ENCODE measurements at regions not wholly inside any gene's neighbourhood (a gene's known extent, or its start where the extent isn't known, plus 50 kb on each side); places are given as distances from the start of the nearest gene placed in this dataset.

DNA sequence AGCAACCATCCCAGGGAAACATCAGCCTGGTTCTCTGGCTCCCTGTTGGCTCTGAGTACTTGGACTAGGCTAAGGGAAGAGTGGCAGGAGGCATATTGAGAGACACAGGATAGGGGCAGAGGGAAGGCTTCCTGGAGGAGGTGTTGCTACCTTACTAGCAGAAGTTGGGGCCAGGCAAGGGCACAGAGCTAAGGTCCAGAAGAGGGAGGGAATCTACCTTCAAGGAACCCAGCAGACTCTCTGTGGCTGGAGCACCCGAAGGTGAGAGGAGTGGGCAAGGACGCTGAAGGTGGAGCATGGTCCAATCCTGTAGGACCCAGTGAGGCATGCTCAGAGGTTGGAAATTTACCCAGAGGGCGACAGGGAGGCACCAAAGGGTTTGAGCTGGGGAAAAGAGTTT is 191.9 kb downstream of the TFAP2C start:
- Histone ChIP-seq H3K36me3 (no peaks in the 10 kb centered on the region), H3K4me3 (no peak overlapping the region), H3K27ac (no peak overlapping the region), H3K27me3 (no peaks in the 10 kb centered on the region), H3K4me1 (no peaks in the 10 kb centered on the region), H3K9me3 (no peaks in the 10 kb centered on the region)
- TF ChIP-seq, protein P1, sequence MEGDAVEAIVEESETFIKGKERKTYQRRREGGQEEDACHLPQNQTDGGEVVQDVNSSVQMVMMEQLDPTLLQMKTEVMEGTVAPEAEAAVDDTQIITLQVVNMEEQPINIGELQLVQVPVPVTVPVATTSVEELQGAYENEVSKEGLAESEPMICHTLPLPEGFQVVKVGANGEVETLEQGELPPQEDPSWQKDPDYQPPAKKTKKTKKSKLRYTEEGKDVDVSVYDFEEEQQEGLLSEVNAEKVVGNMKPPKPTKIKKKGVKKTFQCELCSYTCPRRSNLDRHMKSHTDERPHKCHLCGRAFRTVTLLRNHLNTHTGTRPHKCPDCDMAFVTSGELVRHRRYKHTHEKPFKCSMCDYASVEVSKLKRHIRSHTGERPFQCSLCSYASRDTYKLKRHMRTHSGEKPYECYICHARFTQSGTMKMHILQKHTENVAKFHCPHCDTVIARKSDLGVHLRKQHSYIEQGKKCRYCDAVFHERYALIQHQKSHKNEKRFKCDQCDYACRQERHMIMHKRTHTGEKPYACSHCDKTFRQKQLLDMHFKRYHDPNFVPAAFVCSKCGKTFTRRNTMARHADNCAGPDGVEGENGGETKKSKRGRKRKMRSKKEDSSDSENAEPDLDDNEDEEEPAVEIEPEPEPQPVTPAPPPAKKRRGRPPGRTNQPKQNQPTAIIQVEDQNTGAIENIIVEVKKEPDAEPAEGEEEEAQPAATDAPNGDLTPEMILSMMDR (IDR thresholded peaks at IDR 0.05), result no peak
- intact Hi-C loops (cut with DNase I), result no loop called here
- no peak for DNase-seq (ENCODE audit: low spot score in 2 of 2)

DNA sequence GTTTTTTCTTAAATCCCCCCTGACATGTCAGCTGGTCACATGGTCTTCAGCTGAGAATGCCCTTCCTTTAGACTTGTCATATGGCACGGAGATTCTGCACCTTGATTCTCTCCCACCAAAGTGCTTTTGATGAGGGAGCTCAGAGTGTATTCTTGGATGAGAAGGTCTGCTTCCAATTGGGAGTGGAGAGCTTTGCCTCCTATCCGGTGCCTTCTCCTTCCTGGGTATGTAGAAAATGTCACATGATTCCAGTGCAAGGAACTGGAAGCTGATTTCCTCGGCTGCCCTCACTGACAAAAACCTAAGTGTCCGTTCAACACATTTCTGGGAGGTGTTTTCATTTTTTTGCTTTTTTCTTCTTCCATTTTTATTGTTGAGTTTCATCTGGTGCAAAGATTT is 197.2 kb downstream of the TFAP2C start:
- TF ChIP-seq, protein P1 (IDR thresholded peaks at IDR 0.05), result no peak
- DNase-seq (ENCODE audit: low spot score in 2 of 2), result no peak
- Histone ChIP-seq H3K4me3 (no peak overlapping the region), H3K36me3 (no peaks in the 10 kb centered on the region), H3K27ac (no peak overlapping the region), H3K4me1 (no peaks in the 10 kb centered on the region), H3K27me3 (no peaks in the 10 kb centered on the region), H3K9me3 (no peaks in the 10 kb centered on the region)
- intact Hi-C loops (cut with DNase I), result no loop called here

DNA sequence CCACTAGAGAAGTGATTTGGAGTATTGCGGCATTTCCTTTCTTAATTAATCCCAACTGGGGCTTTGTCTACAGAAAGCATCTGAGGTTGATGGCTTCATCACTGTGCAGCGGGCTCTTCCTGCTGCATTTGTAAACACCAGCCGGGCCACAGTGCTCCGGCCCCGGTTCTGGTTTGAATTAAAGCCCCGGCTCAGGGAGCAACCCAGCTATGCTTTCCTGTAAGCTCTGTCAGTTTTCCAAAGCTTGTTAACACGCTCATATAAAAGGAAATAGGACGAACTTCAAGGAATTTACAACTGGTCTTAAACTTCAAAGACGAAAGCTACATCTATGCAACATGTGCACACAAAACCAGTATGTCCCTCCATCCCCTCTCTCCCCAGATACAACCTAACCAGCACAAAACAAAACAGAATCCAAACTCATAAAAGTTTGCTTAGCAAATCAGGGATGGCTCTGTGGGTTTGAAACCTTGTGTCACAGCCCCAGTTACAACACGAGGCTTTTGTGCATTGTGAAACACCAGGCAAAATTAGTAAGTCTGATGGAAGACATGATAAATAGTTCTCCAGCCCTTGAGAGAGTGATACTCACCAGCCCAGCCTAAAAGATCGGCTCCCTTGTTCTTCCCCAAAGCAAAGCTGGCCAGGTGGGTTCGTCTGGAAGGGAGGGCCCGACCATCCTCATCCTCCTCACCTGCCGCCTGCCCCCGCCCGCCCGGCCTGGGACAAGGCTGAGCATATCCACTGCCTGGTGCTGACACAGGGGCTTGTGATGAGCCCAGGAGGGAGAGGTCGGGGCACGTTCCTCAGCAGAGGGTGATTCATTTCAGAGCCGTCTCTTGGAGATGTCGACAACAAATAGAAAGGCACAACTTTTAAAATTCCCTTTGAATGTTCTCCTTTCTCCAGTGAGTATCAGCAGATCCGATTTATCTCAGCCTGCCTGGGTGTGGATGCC is 197.9 kb downstream of the TFAP2C start:
- intact Hi-C loops (cut with DNase I), result no loop called here
- DNase-seq (ENCODE audit: low spot score in 2 of 2), result no peak
- H3K27me3 ChIP-seq, result no peaks in the 10 kb centered on the region
- H3K36me3 ChIP-seq, result no peaks in the 10 kb centered on the region
- H3K4me3 ChIP-seq, result no peak overlapping the region
- H3K27ac ChIP-seq, result no peak overlapping the region
- TF ChIP-seq, protein P1 (IDR thresholded peaks at IDR 0.05), result no peak
- H3K9me3 ChIP-seq, result no peaks in the 10 kb centered on the region
- H3K4me1 ChIP-seq, result no peaks in the 10 kb centered on the region

DNA sequence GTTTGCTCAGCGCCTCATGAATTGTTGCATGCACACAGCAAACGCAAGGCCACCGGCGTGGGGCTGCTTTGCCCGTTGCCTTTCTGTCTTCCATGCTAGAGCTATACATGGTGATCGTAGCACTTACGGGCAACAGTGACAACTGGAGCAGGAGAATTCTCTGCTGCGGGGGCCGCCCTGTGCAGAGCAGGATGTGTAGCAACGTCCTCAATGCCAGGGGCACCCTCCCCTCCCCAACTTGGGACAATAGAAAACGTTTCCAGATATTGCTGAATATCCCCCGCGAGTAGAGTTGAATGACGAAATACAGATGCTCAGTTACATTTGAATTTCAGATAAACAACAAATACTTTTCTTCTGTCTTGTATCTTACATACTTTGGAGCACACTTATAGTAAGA is 198.7 kb downstream of the TFAP2C start:
- no peaks in the 10 kb centered on the region for H3K9me3 ChIP-seq
- DNase-seq (ENCODE audit: low spot score in 2 of 2), result no peak
- intact Hi-C loops (cut with DNase I), result no loop called here
- TF ChIP-seq, protein P1 (IDR thresholded peaks at IDR 0.05), result no peak
- no peak overlapping the region for H3K27ac ChIP-seq
- no peaks in the 10 kb centered on the region for H3K4me1 ChIP-seq
- H3K36me3 ChIP-seq, result no peaks in the 10 kb centered on the region
- no peaks in the 10 kb centered on the region for H3K27me3 ChIP-seq
- no peak overlapping the region for H3K4me3 ChIP-seq

DNA sequence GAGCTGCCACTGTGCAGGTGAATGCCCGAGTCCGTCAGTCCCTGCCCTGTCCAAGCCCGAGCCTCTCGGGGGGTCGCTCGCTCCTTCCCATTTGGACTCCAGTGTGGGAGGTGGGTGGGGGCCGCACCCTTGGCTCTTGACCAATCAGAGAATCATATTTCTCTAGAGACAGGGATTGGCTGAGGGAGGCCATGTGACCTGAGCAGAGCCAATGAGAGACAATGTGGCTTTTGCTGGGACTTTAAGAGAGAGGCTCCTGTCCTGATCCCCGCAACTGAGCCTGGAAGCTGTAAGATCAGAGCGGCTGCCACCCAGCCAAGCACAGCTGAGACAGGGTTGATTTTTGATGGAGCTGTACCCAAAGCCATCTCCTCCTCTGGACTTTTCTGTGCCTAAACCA is 199.3 kb downstream of the TFAP2C start:
- Histone ChIP-seq H3K4me1 (no peaks in the 10 kb centered on the region), H3K36me3 (no peaks in the 10 kb centered on the region), H3K27ac (no peak overlapping the region), H3K27me3 (no peaks in the 10 kb centered on the region), H3K4me3 (no peak overlapping the region), H3K9me3 (no peaks in the 10 kb centered on the region)
- intact Hi-C loops (cut with DNase I), result no loop called here
- TF ChIP-seq, protein P1 (IDR thresholded peaks at IDR 0.05), result no peak
- DNase-seq (ENCODE audit: low spot score in 2 of 2), result no peak

Data from ascending aorta (tissue), 2 donors.